Stimulated activated CD4-positive, alpha-beta T cell treated with anti-CD3 and anti-CD28 coated beads, Interleukin-12 subunit alpha, Interleukin-12 subunit beta, amount 100 ng/mL, for 24 hours (primary cell): ENCODE measurements at regions not wholly inside any gene's neighbourhood (a gene's known extent, or its start where the extent isn't known, plus 50 kb on each side); places are given as distances from the start of the nearest gene placed in this dataset.
"Not testable (repeated sequence)": the region's sequence is repeated elsewhere in the genome, so short reads cannot be mapped to it uniquely, and the experiment has no call there.

Source experiments
- DNase-seq, 2 experiments: peaks; one replicate each; pipeline ENCODE4 v3.0.0-alpha.2; 2020; ENCODE audit warnings: low read depth in 2 of 2

- DNase-seq = no peak
Observed at GRCh38 chr20:60170116-60170515, 211.9 kb downstream of the CDH26 start.

GRCh38 chr20:60171313-60171712 lies 213.1 kb downstream of the CDH26 start:
- no peak for DNase-seq

- DNase-seq = no peak
Observed at GRCh38 chr20:60171738-60172137, 213.5 kb downstream of the CDH26 start.

GRCh38 chr20:60172346-60172984 lies 214.2 kb downstream of the CDH26 start:
- no peak for DNase-seq

- no peak for DNase-seq
Observed at GRCh38 chr20:60177080-60177479, 218.9 kb downstream of the CDH26 start.

GRCh38 chr20:60180986-60181385 lies 222.8 kb downstream of the CDH26 start:
- DNase-seq = no peak

GRCh38 chr20:60186412-60186811 lies 228.2 kb downstream of the CDH26 start:
- DNase-seq = no peak

- DNase-seq = no peak
Observed at GRCh38 chr20:60187683-60188082, 229.5 kb downstream of the CDH26 start.

GRCh38 chr20:60191014-60191413 lies 232.8 kb downstream of the CDH26 start:
- DNase-seq = no peak

- DNase-seq = no peak
Observed at GRCh38 chr20:60192326-60192725, 234.1 kb downstream of the CDH26 start.

- DNase-seq = not testable (repeated sequence)
Observed at GRCh38 chr20:60199132-60199531, 240.9 kb downstream of the CDH26 start.

- DNase-seq = no peak
Observed at GRCh38 chr20:60199866-60200265, 241.6 kb downstream of the CDH26 start.

- DNase-seq = no peak
Observed at GRCh38 chr20:60200305-60200918, 242.2 kb downstream of the CDH26 start.

- no peak for DNase-seq
Observed at GRCh38 chr20:60201198-60201835, 243.1 kb downstream of the CDH26 start.

- DNase-seq = no peak
Observed at GRCh38 chr20:60202046-60202445, 243.8 kb downstream of the CDH26 start.

GRCh38 chr20:60203451-60203850 lies 245.2 kb downstream of the CDH26 start:
- no peak for DNase-seq

- no peak for DNase-seq
Observed at GRCh38 chr20:60204601-60205000, 246.4 kb downstream of the CDH26 start.

- no peak for DNase-seq
Observed at GRCh38 chr20:60206259-60206658, 248.0 kb downstream of the CDH26 start.

- DNase-seq = no peak
Observed at GRCh38 chr20:60209048-60209447, 250.8 kb downstream of the CDH26 start.

- peak; percentile 10 to 53 for DNase-seq
Observed at GRCh38 chr20:60210779-60211617, 252.8 kb downstream of the CDH26 start.

- no peak for DNase-seq
Observed at GRCh38 chr20:60211618-60212463, 253.6 kb downstream of the CDH26 start.
